ENCODE measurements at regions not wholly inside any gene's neighbourhood (a gene's known extent, or its start where the extent isn't known, plus 50 kb on each side); places are given as distances from the start of the nearest gene placed in this dataset.

GRCh38 chr10:79883986-79884385 is 57.4 kb downstream of the NUTM2E start:
- DNase-seq (ENCODE audit: insufficient read length, low spot score) (no peak), FAIRE-seq (peak; percentile 33)

- FAIRE-seq, result peak; percentile 58
Measured at GRCh38 chr10:79886345-79886744, 59.8 kb downstream of the NUTM2E start.

More at GRCh38 chr10:79886345-79886744, 59.8 kb downstream of the NUTM2E start:
- no peak for DNase-seq (ENCODE audit: insufficient read length, low spot score)

Data from GM19239 (cell line).